ENCODE measurements at regions not wholly inside any gene's neighbourhood (a gene's known extent, or its start where the extent isn't known, plus 50 kb on each side); places are given as distances from the start of the nearest gene placed in this dataset.

DNA sequence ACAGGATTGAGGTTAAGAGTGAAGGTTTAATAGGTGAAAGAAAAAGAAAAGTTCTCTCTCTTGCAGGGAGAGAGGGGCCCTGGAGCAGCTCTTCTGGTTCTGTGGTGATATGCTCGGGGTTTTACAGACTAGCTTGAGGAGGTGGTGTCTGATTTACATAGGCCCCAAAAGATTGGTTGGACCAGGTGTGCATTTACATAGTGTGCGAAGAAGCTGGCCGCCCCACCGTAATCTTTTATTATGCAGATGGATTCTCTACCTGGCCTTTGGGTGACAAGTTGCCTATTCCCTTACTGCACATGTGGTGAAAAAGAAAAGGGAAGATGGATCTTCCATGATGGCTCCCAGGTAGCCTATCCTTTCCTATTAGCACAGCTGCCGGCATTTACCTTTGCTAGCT, 219.9 kb upstream of the GRIA4 start:
- DNase-seq: no peak
- TF ChIP-seq, protein P1, sequence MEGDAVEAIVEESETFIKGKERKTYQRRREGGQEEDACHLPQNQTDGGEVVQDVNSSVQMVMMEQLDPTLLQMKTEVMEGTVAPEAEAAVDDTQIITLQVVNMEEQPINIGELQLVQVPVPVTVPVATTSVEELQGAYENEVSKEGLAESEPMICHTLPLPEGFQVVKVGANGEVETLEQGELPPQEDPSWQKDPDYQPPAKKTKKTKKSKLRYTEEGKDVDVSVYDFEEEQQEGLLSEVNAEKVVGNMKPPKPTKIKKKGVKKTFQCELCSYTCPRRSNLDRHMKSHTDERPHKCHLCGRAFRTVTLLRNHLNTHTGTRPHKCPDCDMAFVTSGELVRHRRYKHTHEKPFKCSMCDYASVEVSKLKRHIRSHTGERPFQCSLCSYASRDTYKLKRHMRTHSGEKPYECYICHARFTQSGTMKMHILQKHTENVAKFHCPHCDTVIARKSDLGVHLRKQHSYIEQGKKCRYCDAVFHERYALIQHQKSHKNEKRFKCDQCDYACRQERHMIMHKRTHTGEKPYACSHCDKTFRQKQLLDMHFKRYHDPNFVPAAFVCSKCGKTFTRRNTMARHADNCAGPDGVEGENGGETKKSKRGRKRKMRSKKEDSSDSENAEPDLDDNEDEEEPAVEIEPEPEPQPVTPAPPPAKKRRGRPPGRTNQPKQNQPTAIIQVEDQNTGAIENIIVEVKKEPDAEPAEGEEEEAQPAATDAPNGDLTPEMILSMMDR (IDR thresholded peaks at IDR 0.05; ENCODE audit: control extremely low read depth, extremely low read depth): no peak
- H3K9me3 ChIP-seq (ENCODE audit: control insufficient read depth in 4 of 4, insufficient read depth in 3 of 4, low read length in 3 of 4): no peaks in the 10 kb centered on the region
- no peaks in the 10 kb centered on the region for H3K27me3 ChIP-seq (ENCODE audit: control insufficient read depth in 3 of 3, insufficient read depth in 3 of 3, low read length in 2 of 3)
- no peaks in the 10 kb centered on the region for H3K36me3 ChIP-seq (ENCODE audit: control insufficient read depth in 4 of 4, insufficient read depth in 4 of 4, low read length in 4 of 4)
- H3K4me1 ChIP-seq (ENCODE audit: control insufficient read depth in 5 of 5, insufficient read depth in 5 of 5, low read length in 5 of 5): no peaks in the 10 kb centered on the region
- no peak overlapping the region for H3K27ac ChIP-seq (ENCODE audit: low read depth in 1 of 2, low read length in 1 of 2)
- 95 to 96% methylated on average over 5 of the region's 5 CpGs for WGBS, 2 donors
- no peak for ATAC-seq (ENCODE audit: insufficient read depth, low FRiP score)
- H3K4me3 ChIP-seq: no peak overlapping the region
- H3K9ac ChIP-seq (ENCODE audit: insufficient read depth in 1 of 2, low read length in 2 of 2): no peak overlapping the region

DNA sequence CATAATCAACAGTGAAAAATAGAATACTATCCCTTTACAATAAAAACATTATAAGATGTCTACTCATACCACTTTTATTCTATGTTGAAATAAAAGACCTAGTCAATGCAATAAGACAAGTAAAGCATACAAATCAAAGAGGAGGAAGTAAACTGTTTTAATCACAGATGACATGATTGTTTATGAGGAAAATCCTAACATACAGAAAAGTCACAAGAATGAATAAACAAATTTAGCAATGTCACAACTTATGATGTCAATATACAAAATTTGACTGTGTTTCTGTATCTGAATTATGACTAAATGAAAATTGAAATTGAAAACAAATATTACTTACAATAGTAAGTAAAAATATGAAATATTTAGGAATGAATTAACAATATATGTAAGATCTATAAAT, 221.9 kb upstream of the GRIA4 start:
- TF ChIP-seq, protein P1 (IDR thresholded peaks at IDR 0.05; ENCODE audit: control extremely low read depth, extremely low read depth): no peak
- ATAC-seq (ENCODE audit: insufficient read depth, low FRiP score): no peak
- Histone ChIP-seq H3K4me3 (no peak overlapping the region), H3K9me3 (ENCODE audit: control insufficient read depth in 4 of 4, insufficient read depth in 3 of 4, low read length in 3 of 4) (no peaks in the 10 kb centered on the region), H3K27me3 (ENCODE audit: control insufficient read depth in 3 of 3, insufficient read depth in 3 of 3, low read length in 2 of 3) (no peaks in the 10 kb centered on the region), H3K36me3 (ENCODE audit: control insufficient read depth in 4 of 4, insufficient read depth in 4 of 4, low read length in 4 of 4) (no peaks in the 10 kb centered on the region), H3K27ac (ENCODE audit: low read depth in 1 of 2, low read length in 1 of 2) (no peak overlapping the region), H3K4me1 (ENCODE audit: control insufficient read depth in 5 of 5, insufficient read depth in 5 of 5, low read length in 5 of 5) (no peaks in the 10 kb centered on the region), H3K9ac (ENCODE audit: insufficient read depth in 1 of 2, low read length in 2 of 2) (no peak overlapping the region)
- no peak for DNase-seq

DNA sequence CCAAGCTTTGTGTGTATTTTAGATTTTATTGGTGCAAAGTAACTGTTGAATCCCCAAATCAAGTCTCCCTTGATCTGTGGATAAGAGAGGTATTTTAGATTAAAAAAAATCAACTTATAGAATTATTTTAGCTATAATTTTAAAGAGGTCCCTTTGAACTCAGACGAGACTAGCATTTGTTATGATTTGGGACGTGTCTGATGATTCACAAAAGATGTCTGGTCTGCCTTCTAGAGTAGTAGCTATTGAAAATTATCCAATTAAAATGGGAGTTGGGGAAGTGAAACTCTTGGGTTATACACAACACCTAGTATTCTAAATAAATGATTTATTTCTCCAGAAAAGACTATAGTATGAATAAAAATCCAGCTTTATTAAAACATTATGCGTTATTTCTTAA, 227.9 kb upstream of the GRIA4 start:
- 71 to 88% methylated on average over 3 of the region's 3 CpGs for WGBS, 2 donors
- DNase-seq (peak in 2 of 3 donors; percentile 69 to 71), ATAC-seq (ENCODE audit: insufficient read depth, low FRiP score) (no peak)
- H3K27ac ChIP-seq (ENCODE audit: low read depth in 1 of 2, low read length in 1 of 2): no peak overlapping the region
- H3K4me3 ChIP-seq: no peak overlapping the region
- H3K9ac ChIP-seq (ENCODE audit: insufficient read depth in 1 of 2, low read length in 2 of 2): no peak overlapping the region
- H3K9me3 ChIP-seq (ENCODE audit: control insufficient read depth in 4 of 4, insufficient read depth in 3 of 4, low read length in 3 of 4): no peaks in the 10 kb centered on the region
- no peaks in the 10 kb centered on the region for H3K36me3 ChIP-seq (ENCODE audit: control insufficient read depth in 4 of 4, insufficient read depth in 4 of 4, low read length in 4 of 4)
- H3K27me3 ChIP-seq (ENCODE audit: control insufficient read depth in 3 of 3, insufficient read depth in 3 of 3, low read length in 2 of 3): no peaks in the 10 kb centered on the region
- H3K4me1 ChIP-seq (ENCODE audit: control insufficient read depth in 5 of 5, insufficient read depth in 5 of 5, low read length in 5 of 5): peaks cover 0 to 3% (median 0%) of the 10 kb centered on the region in 5 donors
- TF ChIP-seq, protein P1 (IDR thresholded peaks at IDR 0.05; ENCODE audit: control extremely low read depth, extremely low read depth): no peak

DNA sequence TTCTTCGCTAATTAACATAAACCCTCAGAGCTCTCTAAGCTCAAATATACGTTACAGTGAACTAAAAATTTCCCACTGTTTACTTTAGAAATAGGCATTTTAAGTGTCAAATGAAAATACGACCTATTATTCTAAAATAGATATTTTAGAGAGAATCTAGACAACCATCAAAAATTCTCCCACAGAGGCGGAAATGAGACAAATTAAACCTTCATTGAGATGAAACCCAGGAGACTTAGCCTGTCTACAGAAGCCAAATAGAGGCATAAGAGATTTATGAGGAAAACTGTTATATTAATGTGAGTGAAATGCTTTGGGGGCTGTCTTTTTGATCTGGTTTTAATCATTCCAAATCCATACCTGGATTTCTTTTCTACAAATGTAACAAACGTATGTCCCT, 232.0 kb upstream of the GRIA4 start:
- Histone ChIP-seq H3K9ac (ENCODE audit: insufficient read depth in 1 of 2, low read length in 2 of 2) (no peak overlapping the region), H3K27ac (ENCODE audit: low read depth in 1 of 2, low read length in 1 of 2) (no peak overlapping the region), H3K36me3 (ENCODE audit: control insufficient read depth in 4 of 4, insufficient read depth in 4 of 4, low read length in 4 of 4) (no peaks in the 10 kb centered on the region), H3K4me1 (ENCODE audit: control insufficient read depth in 5 of 5, insufficient read depth in 5 of 5, low read length in 5 of 5) (peaks cover 0 to 3% (median 0%) of the 10 kb centered on the region in 5 donors), H3K4me3 (no peak overlapping the region), H3K27me3 (ENCODE audit: control insufficient read depth in 3 of 3, insufficient read depth in 3 of 3, low read length in 2 of 3) (no peaks in the 10 kb centered on the region), H3K9me3 (ENCODE audit: control insufficient read depth in 4 of 4, insufficient read depth in 3 of 4, low read length in 3 of 4) (peaks cover 0 to 7% (median 2%) of the 10 kb centered on the region in 4 donors)
- ATAC-seq (ENCODE audit: insufficient read depth, low FRiP score): no peak
- TF ChIP-seq, protein P1 (IDR thresholded peaks at IDR 0.05; ENCODE audit: control extremely low read depth, extremely low read depth): no peak
- 89 to 90% methylated on average over 5 of the region's 5 CpGs for WGBS, 2 donors
- no peak for DNase-seq

All from lung (tissue), 11 donors.